ENCODE measurements at regions not wholly inside any gene's neighbourhood (a gene's known extent, or its start where the extent isn't known, plus 50 kb on each side); places are given as distances from the start of the nearest gene placed in this dataset.
"Not testable (repeated sequence)": the region's sequence is repeated elsewhere in the genome, so short reads cannot be mapped to it uniquely, and the experiment has no call there.

DNA sequence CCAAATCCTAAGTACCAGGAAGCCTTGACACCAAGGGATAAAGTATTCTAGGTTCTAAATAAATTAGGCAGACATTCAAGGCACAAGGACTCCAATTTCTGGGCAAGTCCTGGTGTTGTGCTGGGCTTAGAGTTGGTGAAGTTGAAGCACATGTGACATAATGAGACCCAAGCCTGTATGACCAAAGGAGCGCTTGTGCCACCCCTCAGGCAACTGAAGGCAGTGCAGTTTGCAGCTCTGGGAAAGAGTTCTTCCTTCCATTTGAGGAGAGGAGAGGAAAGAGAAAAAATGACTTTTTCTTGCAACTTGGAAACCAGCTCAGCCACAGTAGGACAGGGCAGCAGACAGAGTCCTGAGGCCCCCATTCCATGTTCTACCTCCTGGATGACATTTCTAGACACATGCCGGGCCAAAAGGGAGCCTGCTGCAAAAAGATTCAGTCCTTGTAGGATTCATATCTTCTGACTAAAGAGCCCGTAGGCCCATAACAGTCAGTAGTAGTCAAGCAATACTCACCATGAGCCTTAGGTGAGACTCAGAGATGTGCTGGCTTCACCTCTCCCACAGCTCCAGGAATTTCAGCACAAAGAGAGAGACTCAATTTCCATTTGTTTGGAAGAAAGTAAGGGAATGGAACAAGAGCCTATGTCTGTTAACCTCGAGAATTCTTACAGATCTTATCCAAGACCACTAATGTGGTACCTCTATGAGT is 588.8 kb upstream of the BCHE start:
- H3K4me1 ChIP-seq (ENCODE audit: control insufficient read depth, insufficient read depth, low read length): no peaks in the 10 kb centered on the region
- no peaks in the 10 kb centered on the region for H3K27me3 ChIP-seq (ENCODE audit: control insufficient read depth, insufficient read depth, low read length)
- no TSS peak for BruUV-seq (replicated peaks)
- H3K9me3 ChIP-seq (ENCODE audit: control insufficient read depth, insufficient read depth, low read depth, low read length): no peaks in the 10 kb centered on the region
- CTCF ChIA-PET: no interaction called here
- in situ Hi-C loops (cut with HindIII; ENCODE audit: low pct_unique_long_range_greater_than_20kb, low sequenced_read_pairs): no loop called here
- ATAC-seq (no peak), DNase-seq (ENCODE audit: low read depth, low spot score) (no peak)
- POLR2A ChIA-PET: no interaction called here
- no peaks in the 10 kb centered on the region for H3K36me3 ChIP-seq (ENCODE audit: control insufficient read depth, insufficient read depth, low read length)
- intact Hi-C loops (cut with micrococcal nuclease; ENCODE audit: unreplicated experiment): no loop called here
- TF ChIP-seq, protein P1, sequence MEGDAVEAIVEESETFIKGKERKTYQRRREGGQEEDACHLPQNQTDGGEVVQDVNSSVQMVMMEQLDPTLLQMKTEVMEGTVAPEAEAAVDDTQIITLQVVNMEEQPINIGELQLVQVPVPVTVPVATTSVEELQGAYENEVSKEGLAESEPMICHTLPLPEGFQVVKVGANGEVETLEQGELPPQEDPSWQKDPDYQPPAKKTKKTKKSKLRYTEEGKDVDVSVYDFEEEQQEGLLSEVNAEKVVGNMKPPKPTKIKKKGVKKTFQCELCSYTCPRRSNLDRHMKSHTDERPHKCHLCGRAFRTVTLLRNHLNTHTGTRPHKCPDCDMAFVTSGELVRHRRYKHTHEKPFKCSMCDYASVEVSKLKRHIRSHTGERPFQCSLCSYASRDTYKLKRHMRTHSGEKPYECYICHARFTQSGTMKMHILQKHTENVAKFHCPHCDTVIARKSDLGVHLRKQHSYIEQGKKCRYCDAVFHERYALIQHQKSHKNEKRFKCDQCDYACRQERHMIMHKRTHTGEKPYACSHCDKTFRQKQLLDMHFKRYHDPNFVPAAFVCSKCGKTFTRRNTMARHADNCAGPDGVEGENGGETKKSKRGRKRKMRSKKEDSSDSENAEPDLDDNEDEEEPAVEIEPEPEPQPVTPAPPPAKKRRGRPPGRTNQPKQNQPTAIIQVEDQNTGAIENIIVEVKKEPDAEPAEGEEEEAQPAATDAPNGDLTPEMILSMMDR (IDR thresholded peaks at IDR 0.05): no peak
- TF ChIP-seq, protein P2, sequence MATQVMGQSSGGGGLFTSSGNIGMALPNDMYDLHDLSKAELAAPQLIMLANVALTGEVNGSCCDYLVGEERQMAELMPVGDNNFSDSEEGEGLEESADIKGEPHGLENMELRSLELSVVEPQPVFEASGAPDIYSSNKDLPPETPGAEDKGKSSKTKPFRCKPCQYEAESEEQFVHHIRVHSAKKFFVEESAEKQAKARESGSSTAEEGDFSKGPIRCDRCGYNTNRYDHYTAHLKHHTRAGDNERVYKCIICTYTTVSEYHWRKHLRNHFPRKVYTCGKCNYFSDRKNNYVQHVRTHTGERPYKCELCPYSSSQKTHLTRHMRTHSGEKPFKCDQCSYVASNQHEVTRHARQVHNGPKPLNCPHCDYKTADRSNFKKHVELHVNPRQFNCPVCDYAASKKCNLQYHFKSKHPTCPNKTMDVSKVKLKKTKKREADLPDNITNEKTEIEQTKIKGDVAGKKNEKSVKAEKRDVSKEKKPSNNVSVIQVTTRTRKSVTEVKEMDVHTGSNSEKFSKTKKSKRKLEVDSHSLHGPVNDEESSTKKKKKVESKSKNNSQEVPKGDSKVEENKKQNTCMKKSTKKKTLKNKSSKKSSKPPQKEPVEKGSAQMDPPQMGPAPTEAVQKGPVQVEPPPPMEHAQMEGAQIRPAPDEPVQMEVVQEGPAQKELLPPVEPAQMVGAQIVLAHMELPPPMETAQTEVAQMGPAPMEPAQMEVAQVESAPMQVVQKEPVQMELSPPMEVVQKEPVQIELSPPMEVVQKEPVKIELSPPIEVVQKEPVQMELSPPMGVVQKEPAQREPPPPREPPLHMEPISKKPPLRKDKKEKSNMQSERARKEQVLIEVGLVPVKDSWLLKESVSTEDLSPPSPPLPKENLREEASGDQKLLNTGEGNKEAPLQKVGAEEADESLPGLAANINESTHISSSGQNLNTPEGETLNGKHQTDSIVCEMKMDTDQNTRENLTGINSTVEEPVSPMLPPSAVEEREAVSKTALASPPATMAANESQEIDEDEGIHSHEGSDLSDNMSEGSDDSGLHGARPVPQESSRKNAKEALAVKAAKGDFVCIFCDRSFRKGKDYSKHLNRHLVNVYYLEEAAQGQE (IDR thresholded peaks at IDR 0.05; ENCODE audit: insufficient read depth in 1 of 2, low read depth in 2 of 2, low read length in 1 of 2): no peak
- no peak for TF ChIP-seq SIN3A (IDR thresholded peaks at IDR 0.05; ENCODE audit: borderline replicate concordance, insufficient read depth, low read depth, low read length)
- H3K27ac ChIP-seq (ENCODE audit: low read length): no peak overlapping the region
- H3K4me3 ChIP-seq (ENCODE audit: low read depth in 2 of 2, low read length in 2 of 2): no peak overlapping the region

GRCh38 chr3:166425021-166425420 is 587.8 kb upstream of the BCHE start:
- no peak for DNase-seq (ENCODE audit: low read depth, low spot score)
- Histone ChIP-seq H3K27ac (ENCODE audit: low read length) (no peak overlapping the region), H3K9me3 (ENCODE audit: control insufficient read depth, insufficient read depth, low read depth, low read length) (no peaks in the 10 kb centered on the region), H3K36me3 (ENCODE audit: control insufficient read depth, insufficient read depth, low read length) (no peaks in the 10 kb centered on the region), H3K4me1 (ENCODE audit: control insufficient read depth, insufficient read depth, low read length) (no peaks in the 10 kb centered on the region), H3K27me3 (ENCODE audit: control insufficient read depth, insufficient read depth, low read length) (no peaks in the 10 kb centered on the region), H3K4me3 (ENCODE audit: low read depth in 2 of 2, low read length in 2 of 2) (no peak overlapping the region)
- no peak for ATAC-seq
- intact Hi-C loops (cut with micrococcal nuclease; ENCODE audit: unreplicated experiment): no loop called here
- ChIA-PET POLR2A (no interaction called here), CTCF (no interaction called here)
- no TSS peak for BruUV-seq (replicated peaks)
- in situ Hi-C loops (cut with HindIII; ENCODE audit: low pct_unique_long_range_greater_than_20kb, low sequenced_read_pairs): no loop called here
- TF ChIP-seq SIN3A (IDR thresholded peaks at IDR 0.05; ENCODE audit: borderline replicate concordance, insufficient read depth, low read depth, low read length) (no peak), TCF7L2 (IDR thresholded peaks at IDR 0.05; ENCODE audit: low read depth, low read length) (no peak)
- TF ChIP-seq, protein P2 (IDR thresholded peaks at IDR 0.05; ENCODE audit: insufficient read depth in 1 of 2, low read depth in 2 of 2, low read length in 1 of 2): no peak

DNA sequence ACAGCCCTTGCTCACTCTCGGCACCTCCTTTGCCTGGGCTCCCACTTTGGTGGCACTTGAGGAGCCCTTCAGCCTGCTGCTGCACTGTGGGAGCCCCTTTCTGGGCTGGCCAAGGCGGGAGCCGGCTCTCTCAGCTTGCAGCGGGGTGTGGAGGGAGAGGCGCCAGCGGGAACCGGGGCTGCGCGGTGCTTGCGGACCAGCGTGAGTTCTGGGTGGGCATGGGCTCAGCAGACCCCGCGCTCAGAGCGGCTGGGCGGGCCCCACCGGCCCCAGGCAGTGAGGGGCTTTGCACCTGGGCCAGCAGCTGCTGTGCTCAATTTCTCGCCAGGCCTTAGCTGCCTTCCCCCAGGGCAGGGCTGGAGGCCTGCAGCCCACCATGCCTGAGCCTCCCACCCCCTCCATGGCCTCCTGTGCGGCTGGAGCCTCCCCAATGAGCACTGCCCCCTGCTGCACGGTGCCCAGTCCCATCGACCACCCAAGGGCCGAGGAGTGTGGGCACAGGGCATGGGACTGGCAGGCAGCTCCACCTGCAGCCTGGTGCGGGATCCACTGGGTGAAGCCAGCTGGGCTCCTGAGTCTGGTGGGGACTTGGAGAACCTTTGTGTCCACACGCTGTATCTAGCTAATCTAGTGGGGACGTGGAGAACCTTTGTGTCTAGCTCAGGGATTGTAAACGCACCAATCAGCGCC is 586.7 kb upstream of the BCHE start:
- ATAC-seq; intact Hi-C loops (cut with micrococcal nuclease; ENCODE audit: unreplicated experiment); H3K27ac ChIP-seq (ENCODE audit: low read length); DNase-seq (ENCODE audit: low read depth, low spot score); H3K4me3 ChIP-seq (ENCODE audit: low read depth in 2 of 2, low read length in 2 of 2); POLR2A ChIA-PET; H3K4me1 ChIP-seq (ENCODE audit: control insufficient read depth, insufficient read depth, low read length); H3K27me3 ChIP-seq (ENCODE audit: control insufficient read depth, insufficient read depth, low read length); CTCF ChIA-PET; BruUV-seq (replicated peaks); H3K36me3 ChIP-seq (ENCODE audit: control insufficient read depth, insufficient read depth, low read length); in situ Hi-C loops (cut with HindIII; ENCODE audit: low pct_unique_long_range_greater_than_20kb, low sequenced_read_pairs); H3K9me3 ChIP-seq (ENCODE audit: control insufficient read depth, insufficient read depth, low read depth, low read length): not testable (repeated sequence)
